OCI-LY1 (cell line): ENCODE measurements at regions not wholly inside any gene's neighbourhood (a gene's known extent, or its start where the extent isn't known, plus 50 kb on each side); places are given as distances from the start of the nearest gene placed in this dataset.

Experiments
- H2AFZ ChIP-seq: fragments of 200-600 bp; sonication (generic), shearing (Covaris generic); 2 replicates; pipeline ENCODE4 v1.6.0; 2014; ENCODE audit warnings: antibody characterized with exemption, mild to moderate bottlenecking, low read length
- H3F3A ChIP-seq: fragments of 200-600 bp; sonication (generic), shearing (Covaris generic); 2 replicates; pipeline ENCODE4 v1.6.0; 2014; ENCODE audit warnings: mild to moderate bottlenecking, antibody characterized with exemption, low read length, moderate library complexity; ENCODE audit not compliant: insufficient read depth
- H3K27ac ChIP-seq: fragments of 200-600 bp; sonication (generic); 2 replicates; pipeline ENCODE4 v1.5.1; 2014; ENCODE audit warnings: low read length, mixed run types, mild to moderate bottlenecking, low read depth; ENCODE audit not compliant: poor library complexity, severe bottlenecking
- H3K27me3 ChIP-seq: fragments of 200-600 bp; sonication (generic); 2 replicates; pipeline ENCODE4 v1.6.0; 2014; ENCODE audit warnings: antibody characterized with exemption, mild to moderate bottlenecking, low read length, moderate library complexity; ENCODE audit not compliant: insufficient read depth
- H3K36me3 ChIP-seq: fragments of 200-600 bp; sonication (generic); 2 replicates; pipeline ENCODE4 v1.6.1; 2014; ENCODE audit warnings: mild to moderate bottlenecking, antibody characterized with exemption, low read length, moderate library complexity, mixed read lengths; ENCODE audit not compliant: insufficient read depth
- H3K4me1 ChIP-seq: fragments of 200-600 bp; sonication (generic); 2 replicates; pipeline ENCODE4 v1.5.1; 2014; ENCODE audit warnings: mild to moderate bottlenecking, low read length, moderate library complexity; ENCODE audit not compliant: insufficient read depth, severe bottlenecking
- H3K4me2 ChIP-seq: fragments of 200-600 bp; sonication (generic), shearing (Covaris generic); 2 replicates; pipeline ENCODE4 v1.6.1; 2014; ENCODE audit warnings: low read length
- H3K4me3 ChIP-seq: fragments of 200-600 bp; sonication (generic); 2 replicates; pipeline ENCODE4 v1.5.1; 2014; ENCODE audit warnings: low read length, low read depth, mild to moderate bottlenecking, mixed read lengths; ENCODE audit not compliant: poor library complexity, severe bottlenecking
- H3K79me2 ChIP-seq: fragments of 200-600 bp; shearing (Covaris generic); 2 replicates; pipeline ENCODE4 v1.6.1; 2016; ENCODE audit warnings: mixed run types, low read length, mixed read lengths; ENCODE audit not compliant: insufficient read depth
- H3K9ac ChIP-seq: fragments of 200-600 bp; sonication (generic), shearing (Covaris generic); 2 replicates; pipeline ENCODE4 v1.6.1; 2014; ENCODE audit warnings: mild to moderate bottlenecking, low read length, mixed read lengths
- H3K9me2 ChIP-seq: fragments of 200-600 bp; sonication (generic), shearing (Covaris generic); 2 replicates; pipeline ENCODE4 v1.6.1; 2014; ENCODE audit warnings: low read depth, mild to moderate bottlenecking, low read length, mixed read lengths
- H3K9me3 ChIP-seq: fragments of 200-600 bp; shearing (Covaris generic); 2 replicates; pipeline ENCODE4 v1.6.1; 2014; ENCODE audit warnings: low read length, mixed read lengths
- H4K20me1 ChIP-seq: fragments of 200-600 bp; sonication (generic), shearing (Covaris generic); 2 replicates; pipeline ENCODE4 v1.6.0; 2016; ENCODE audit warnings: mild to moderate bottlenecking, low read length; ENCODE audit not compliant: insufficient read depth
- EZH2 ChIP-seq: fragments of 200-600 bp; sonication (generic), shearing (Covaris generic); IDR thresholded peaks from 2 replicates; pipeline ENCODE4 v1.8.0; 2017; ENCODE audit warnings: borderline replicate concordance, mixed run types, mild to moderate bottlenecking, antibody characterized with exemption, low read length, moderate library complexity, mixed read lengths
- TF ChIP-seq, protein P1 (sequence below): fragments of 200-600 bp; sonication (generic), shearing (Covaris generic); IDR thresholded peaks from 2 replicates; pipeline ENCODE4 v1.5.1; 2017; ENCODE audit warnings: mild to moderate bottlenecking, antibody characterized with exemption, low read length, moderate library complexity, mixed read lengths

- no peaks in the 10 kb centered on the region for H3K4me1 ChIP-seq
- H3K27me3 ChIP-seq, result no peaks in the 10 kb centered on the region
- no peaks in the 10 kb centered on the region for H3K9me2 ChIP-seq
- TF ChIP-seq, protein P1, sequence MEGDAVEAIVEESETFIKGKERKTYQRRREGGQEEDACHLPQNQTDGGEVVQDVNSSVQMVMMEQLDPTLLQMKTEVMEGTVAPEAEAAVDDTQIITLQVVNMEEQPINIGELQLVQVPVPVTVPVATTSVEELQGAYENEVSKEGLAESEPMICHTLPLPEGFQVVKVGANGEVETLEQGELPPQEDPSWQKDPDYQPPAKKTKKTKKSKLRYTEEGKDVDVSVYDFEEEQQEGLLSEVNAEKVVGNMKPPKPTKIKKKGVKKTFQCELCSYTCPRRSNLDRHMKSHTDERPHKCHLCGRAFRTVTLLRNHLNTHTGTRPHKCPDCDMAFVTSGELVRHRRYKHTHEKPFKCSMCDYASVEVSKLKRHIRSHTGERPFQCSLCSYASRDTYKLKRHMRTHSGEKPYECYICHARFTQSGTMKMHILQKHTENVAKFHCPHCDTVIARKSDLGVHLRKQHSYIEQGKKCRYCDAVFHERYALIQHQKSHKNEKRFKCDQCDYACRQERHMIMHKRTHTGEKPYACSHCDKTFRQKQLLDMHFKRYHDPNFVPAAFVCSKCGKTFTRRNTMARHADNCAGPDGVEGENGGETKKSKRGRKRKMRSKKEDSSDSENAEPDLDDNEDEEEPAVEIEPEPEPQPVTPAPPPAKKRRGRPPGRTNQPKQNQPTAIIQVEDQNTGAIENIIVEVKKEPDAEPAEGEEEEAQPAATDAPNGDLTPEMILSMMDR, result no peak
- TF ChIP-seq EZH2, result no peak
- no peak overlapping the region for H3K9ac ChIP-seq
- no peak overlapping the region for H3K27ac ChIP-seq
- no peak overlapping the region for H3K4me3 ChIP-seq
- H3K4me2 ChIP-seq, result no peak overlapping the region
- H3F3A ChIP-seq, result no peaks in the 10 kb centered on the region
- no peaks in the 10 kb centered on the region for H3K36me3 ChIP-seq
- no peaks in the 10 kb centered on the region for H3K79me2 ChIP-seq
- no peaks in the 10 kb centered on the region for H4K20me1 ChIP-seq
- no peaks in the 10 kb centered on the region for H3K9me3 ChIP-seq
- H2AFZ ChIP-seq, result no peak overlapping the region
These were observed 395.3 kb upstream of the CPEB2 start for GRCh38 chr4:14607001-14607400.

- no peaks in the 10 kb centered on the region for H3K4me1 ChIP-seq
- H3K4me3 ChIP-seq, result no peak overlapping the region
- no peaks in the 10 kb centered on the region for H3K9me2 ChIP-seq
- H3K27ac ChIP-seq, result no peak overlapping the region
- H3K79me2 ChIP-seq, result no peaks in the 10 kb centered on the region
- H3K4me2 ChIP-seq, result no peak overlapping the region
- TF ChIP-seq EZH2, result no peak
- TF ChIP-seq, protein P1, result no peak
- no peak overlapping the region for H2AFZ ChIP-seq
- H4K20me1 ChIP-seq, result no peaks in the 10 kb centered on the region
- H3K27me3 ChIP-seq, result no peaks in the 10 kb centered on the region
- no peaks in the 10 kb centered on the region for H3K9me3 ChIP-seq
- H3F3A ChIP-seq, result no peaks in the 10 kb centered on the region
- no peak overlapping the region for H3K9ac ChIP-seq
- H3K36me3 ChIP-seq, result no peaks in the 10 kb centered on the region
These were observed 394.7 kb upstream of the CPEB2 start for GRCh38 chr4:14607578-14607977.

GRCh38 chr4:14608630-14609029, 393.7 kb upstream of the CPEB2 start:
- Histone ChIP-seq H3F3A (no peaks in the 10 kb centered on the region), H3K27ac (no peak overlapping the region), H3K4me3 (no peak overlapping the region), H4K20me1 (no peaks in the 10 kb centered on the region), H3K9me2 (no peaks in the 10 kb centered on the region), H3K9me3 (no peaks in the 10 kb centered on the region), H2AFZ (no peak overlapping the region), H3K4me2 (no peak overlapping the region), H3K9ac (no peak overlapping the region), H3K27me3 (no peaks in the 10 kb centered on the region), H3K36me3 (no peaks in the 10 kb centered on the region), H3K79me2 (no peaks in the 10 kb centered on the region), H3K4me1 (no peaks in the 10 kb centered on the region)
- TF ChIP-seq EZH2, result no peak
- TF ChIP-seq, protein P1, result no peak
